PC-9 (cell line): ENCODE measurements at regions not wholly inside any gene's neighbourhood (a gene's known extent, or its start where the extent isn't known, plus 50 kb on each side); places are given as distances from the start of the nearest gene placed in this dataset.

Experiments
- BruUV-seq: library from RNA; stranded (reverse); fragments of 400-500 nt; replicated peaks from 2 replicates; lab custom pipeline; 2021; lab: Mats Ljungman, UMichigan
- CTCF ChIA-PET: fragments of 300-600 bp; sonication (Branson Sonifier 250); formaldehyde crosslinking; loops from one replicate; lab custom pipeline; 2022; ENCODE audit warnings: antibody characterized with exemption; lab: Charles Lee
- POLR2A ChIA-PET: fragments of 300-600 bp; sonication (Branson Sonifier 250); formaldehyde crosslinking; loops from one replicate; lab custom pipeline; 2022; ENCODE audit warnings: antibody characterized with exemption; ENCODE audit not compliant: unreplicated experiment; lab: Charles Lee
- DNase-seq, 2 experiments: peaks; one replicate each; pipeline versions ENCODE4 v3.0.0 to v3.0.0-alpha.2; 2015 to 2022; ENCODE audit warnings: mixed read lengths in 1 of 2
- H2AFZ ChIP-seq: fragments of 200-600 bp; sonication (generic); 2 replicates; pipeline ENCODE4 v1.8.1; 2017; ENCODE audit warnings: antibody characterized with exemption
- H3F3A ChIP-seq: fragments of 200-600 bp; sonication (generic); 2 replicates; pipeline ENCODE4 v1.8.1; 2017; ENCODE audit warnings: antibody characterized with exemption, mild to moderate bottlenecking, low read depth; ENCODE audit not compliant: insufficient read depth
- H3K27ac ChIP-seq: fragments of 200-600 bp; sonication (generic); 2 replicates; pipeline ENCODE4 v1.6.1; 2016; ENCODE audit warnings: mixed run types
- H3K27me3 ChIP-seq: fragments of 200-600 bp; sonication (generic); 2 replicates; pipeline ENCODE4 v1.6.1; 2016; ENCODE audit warnings: low read depth, mixed run types; ENCODE audit not compliant: insufficient read depth
- H3K36me3 ChIP-seq: fragments of 200-600 bp; sonication (generic); 2 replicates; pipeline ENCODE4 v1.6.1; 2016; ENCODE audit warnings: low read depth, mixed run types
- H3K4me1 ChIP-seq: fragments of 200-600 bp; sonication (generic); replicated peaks from 2 replicates; pipeline ENCODE4 v1.6.1; 2016; ENCODE audit warnings: mixed run types; ENCODE audit not compliant: insufficient read depth
- H3K4me2 ChIP-seq: fragments of 200-600 bp; sonication (generic); 2 replicates; pipeline ENCODE4 v1.6.1; 2017; ENCODE audit warnings: mixed run types
- H3K4me3 ChIP-seq: fragments of 200-600 bp; sonication (generic); 2 replicates; pipeline ENCODE4 v1.6.1; 2016; ENCODE audit warnings: mixed run types
- H3K79me2 ChIP-seq: fragments of 200-600 bp; sonication (generic); 2 replicates; pipeline ENCODE4 v1.6.1; 2017; ENCODE audit warnings: low read depth, mixed run types
- H3K9me2 ChIP-seq: fragments of 200-600 bp; sonication (generic); 2 replicates; pipeline ENCODE4 v1.8.1; 2017; ENCODE audit warnings: mild to moderate bottlenecking; ENCODE audit not compliant: insufficient read depth
- H3K9me3 ChIP-seq: fragments of 200-600 bp; sonication (generic); 2 replicates; pipeline ENCODE4 v1.8.1; 2016; ENCODE audit warnings: low read depth; ENCODE audit not compliant: insufficient read depth
- H4K20me1 ChIP-seq: fragments of 200-600 bp; sonication (generic); 2 replicates; pipeline ENCODE4 v1.8.1; 2017; ENCODE audit not compliant: insufficient read depth
- EZH2 ChIP-seq: fragments of 200-600 bp; sonication (generic); IDR thresholded peaks from 2 replicates; pipeline ENCODE4 v1.8.0; 2017; ENCODE audit warnings: antibody characterized with exemption, low read depth
- intact Hi-C: fragments of 100-400 bp; cut with micrococcal nuclease; formaldehyde crosslinking; loops from one replicate; pipeline ENCODE4 v1.10.0; 2022; ENCODE audit not compliant: unreplicated experiment
- TF ChIP-seq, protein P1 (sequence below): fragments of 200-600 bp; sonication (generic); conservative IDR thresholded peaks from 2 replicates; pipeline ENCODE4 v1.6.1; 2017; ENCODE audit warnings: mixed run types, antibody characterized with exemption, mild to moderate bottlenecking, moderate library complexity

DNA sequence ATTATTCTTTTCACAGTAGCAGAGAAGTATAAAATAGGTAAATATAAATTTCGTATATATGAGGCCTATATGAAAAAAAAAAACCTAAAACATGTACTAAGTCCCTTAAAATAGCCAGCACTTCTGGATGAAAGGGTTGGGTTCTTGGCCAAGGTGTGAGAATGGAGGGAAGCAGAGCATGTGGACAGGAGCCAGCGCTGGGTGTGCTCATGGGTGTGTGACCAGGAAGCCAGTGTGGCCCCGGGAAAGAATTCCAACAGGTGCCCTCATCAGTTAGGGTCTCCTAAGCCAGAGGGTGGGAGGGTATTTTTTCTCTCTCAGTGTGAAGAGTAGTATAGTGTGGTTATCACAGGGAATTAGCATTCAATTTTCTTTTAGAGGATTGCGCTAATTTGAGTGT, 401.9 kb upstream of the IGFBP3 start:
- Histone ChIP-seq H3K36me3 (no peaks in the 10 kb centered on the region), H2AFZ (no peak overlapping the region), H3F3A (no peaks in the 10 kb centered on the region), H4K20me1 (no peaks in the 10 kb centered on the region), H3K4me3 (no peak overlapping the region), H3K4me2 (no peak overlapping the region), H3K79me2 (no peaks in the 10 kb centered on the region), H3K9me2 (no peaks in the 10 kb centered on the region), H3K4me1 (0 out of 2 replicates have a peak, but pooled peaks cover 3% of the 10 kb centered on the region), H3K27ac (no peak overlapping the region), H3K9me3 (no peaks in the 10 kb centered on the region), H3K27me3 (no peaks in the 10 kb centered on the region)
- CTCF ChIA-PET: no interaction called here
- POLR2A ChIA-PET: no interaction called here
- BruUV-seq: no TSS peak
- DNase-seq: no peak
- TF ChIP-seq, protein P1, sequence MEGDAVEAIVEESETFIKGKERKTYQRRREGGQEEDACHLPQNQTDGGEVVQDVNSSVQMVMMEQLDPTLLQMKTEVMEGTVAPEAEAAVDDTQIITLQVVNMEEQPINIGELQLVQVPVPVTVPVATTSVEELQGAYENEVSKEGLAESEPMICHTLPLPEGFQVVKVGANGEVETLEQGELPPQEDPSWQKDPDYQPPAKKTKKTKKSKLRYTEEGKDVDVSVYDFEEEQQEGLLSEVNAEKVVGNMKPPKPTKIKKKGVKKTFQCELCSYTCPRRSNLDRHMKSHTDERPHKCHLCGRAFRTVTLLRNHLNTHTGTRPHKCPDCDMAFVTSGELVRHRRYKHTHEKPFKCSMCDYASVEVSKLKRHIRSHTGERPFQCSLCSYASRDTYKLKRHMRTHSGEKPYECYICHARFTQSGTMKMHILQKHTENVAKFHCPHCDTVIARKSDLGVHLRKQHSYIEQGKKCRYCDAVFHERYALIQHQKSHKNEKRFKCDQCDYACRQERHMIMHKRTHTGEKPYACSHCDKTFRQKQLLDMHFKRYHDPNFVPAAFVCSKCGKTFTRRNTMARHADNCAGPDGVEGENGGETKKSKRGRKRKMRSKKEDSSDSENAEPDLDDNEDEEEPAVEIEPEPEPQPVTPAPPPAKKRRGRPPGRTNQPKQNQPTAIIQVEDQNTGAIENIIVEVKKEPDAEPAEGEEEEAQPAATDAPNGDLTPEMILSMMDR: no peak
- TF ChIP-seq EZH2: no peak
- intact Hi-C loops: no loop called here

DNA sequence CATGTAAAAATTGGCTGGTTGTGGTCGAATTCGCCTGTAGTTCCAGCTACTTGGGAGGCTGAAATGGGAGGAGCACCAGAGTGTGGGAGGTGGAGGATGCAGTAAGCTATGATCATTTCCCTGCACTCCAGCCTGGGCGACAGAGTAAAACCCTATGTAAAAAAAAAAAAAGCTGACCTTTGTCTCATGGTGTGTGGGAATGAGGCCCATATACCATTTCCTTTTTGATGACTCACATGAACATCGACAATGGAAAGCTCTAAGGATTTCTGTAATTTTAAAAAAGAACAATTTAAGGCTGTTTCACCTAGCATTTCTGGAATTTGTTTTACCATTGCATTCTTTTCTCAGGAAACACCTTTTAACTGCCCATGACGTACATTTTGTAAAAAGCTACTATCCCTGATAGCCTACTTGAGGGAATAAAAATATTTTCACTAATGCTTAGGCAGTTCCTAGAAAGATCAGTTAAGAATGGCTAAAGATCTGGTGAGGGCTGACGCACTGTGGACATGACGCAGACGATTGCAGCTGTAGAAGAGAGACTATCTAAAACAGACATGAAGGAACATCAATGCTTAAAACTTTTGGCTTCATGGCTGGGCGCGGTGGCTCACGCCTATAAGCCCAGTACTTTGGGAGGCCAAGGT, 400.6 kb upstream of the IGFBP3 start:
- H4K20me1 ChIP-seq: no peaks in the 10 kb centered on the region
- ChIA-PET CTCF (no interaction called here), POLR2A (interaction anchor here (0.6 kb wide), 1 partner anchor 12 kb away, joined by 3 read pairs; no protein-coding TSS in a partner anchor)
- no peak overlapping the region for H3K4me3 ChIP-seq
- no peak overlapping the region for H2AFZ ChIP-seq
- no peaks in the 10 kb centered on the region for H3F3A ChIP-seq
- H3K36me3 ChIP-seq: no peaks in the 10 kb centered on the region
- no peak for DNase-seq
- H3K4me1 ChIP-seq: 0 out of 2 replicates have a peak, but pooled peaks cover 3% of the 10 kb centered on the region
- H3K9me3 ChIP-seq: no peaks in the 10 kb centered on the region
- H3K9me2 ChIP-seq: no peaks in the 10 kb centered on the region
- no peak overlapping the region for H3K4me2 ChIP-seq
- intact Hi-C loops: no loop called here
- no peak overlapping the region for H3K27ac ChIP-seq
- H3K79me2 ChIP-seq: no peaks in the 10 kb centered on the region
- no peaks in the 10 kb centered on the region for H3K27me3 ChIP-seq
- BruUV-seq: no TSS peak
- no peak for TF ChIP-seq EZH2
- TF ChIP-seq, protein P1: no peak

DNA sequence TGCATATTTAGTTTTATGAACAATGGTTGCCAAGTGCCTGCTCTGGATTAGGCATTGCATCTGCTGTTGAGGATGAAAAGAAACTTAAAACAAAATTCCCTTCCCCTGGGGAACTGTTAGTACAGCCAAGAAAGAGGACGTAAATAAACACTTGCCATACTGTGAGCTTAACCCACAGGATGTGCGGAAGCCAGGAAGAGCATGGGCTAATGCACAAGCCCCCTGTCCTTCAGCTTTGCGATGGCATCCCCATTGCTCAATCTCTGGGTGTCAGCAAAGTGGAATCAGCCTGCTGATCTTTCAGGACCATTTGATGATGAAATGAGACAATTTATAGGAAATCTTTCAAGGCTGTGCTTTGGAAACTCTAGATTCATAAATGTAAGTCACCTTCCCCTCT, 399.9 kb upstream of the IGFBP3 start:
- no peak for TF ChIP-seq EZH2
- TF ChIP-seq, protein P1: no peak
- no peaks in the 10 kb centered on the region for H3K36me3 ChIP-seq
- no peak overlapping the region for H2AFZ ChIP-seq

More for the DNA sequence above, 399.9 kb upstream of the IGFBP3 start:
- Histone ChIP-seq H3K4me1 (0 out of 2 replicates have a peak, but pooled peaks cover 3% of the 10 kb centered on the region), H3F3A (no peaks in the 10 kb centered on the region), H3K4me3 (no peak overlapping the region), H3K9me2 (no peaks in the 10 kb centered on the region), H3K4me2 (no peak overlapping the region), H3K79me2 (no peaks in the 10 kb centered on the region), H3K27me3 (no peaks in the 10 kb centered on the region), H4K20me1 (no peaks in the 10 kb centered on the region), H3K9me3 (no peaks in the 10 kb centered on the region), H3K27ac (no peak overlapping the region)
- ChIA-PET CTCF (no interaction called here), POLR2A (no interaction called here)
- BruUV-seq: no TSS peak
- intact Hi-C loops: no loop called here
- no peak for DNase-seq
